ENCODE measurements at regions not wholly inside any gene's neighbourhood (a gene's known extent, or its start where the extent isn't known, plus 50 kb on each side); places are given as distances from the start of the nearest gene placed in this dataset.

- no peak overlapping the region for H3T11ph ChIP-seq (ENCODE audit: low read length)
- H3K4me2 ChIP-seq (ENCODE audit: insufficient read depth, insufficient read length, low read length), result no peak overlapping the region
- no peaks in the 10 kb centered on the region for H3K27me3 ChIP-seq (ENCODE audit: insufficient read depth, low read length)
- no peak for DNase-seq
- no peak overlapping the region for H3K27ac ChIP-seq (ENCODE audit: insufficient read length, low read depth, low read length)
- no peak overlapping the region for H4K91ac ChIP-seq (ENCODE audit: insufficient read length, low read depth, low read length)
- no peaks in the 10 kb centered on the region for H3K79me1 ChIP-seq (ENCODE audit: insufficient read depth, low read depth, low read length, poor library complexity, severe bottlenecking)
- H3K18ac ChIP-seq (ENCODE audit: insufficient read length, low read depth, low read length), result no peak overlapping the region
- no peaks in the 10 kb centered on the region for H3K4me1 ChIP-seq (ENCODE audit: insufficient read depth, low read length)
- no peak overlapping the region for H2AK5ac ChIP-seq (ENCODE audit: insufficient read length, low read length)
- no peak overlapping the region for H4K5ac ChIP-seq (ENCODE audit: insufficient read length, low read depth, low read length)
- no peak for TF ChIP-seq CTCF (conservative IDR thresholded peaks at IDR 0.05)
- H2AFZ ChIP-seq (ENCODE audit: low read length), result no peak overlapping the region
- H2BK15ac ChIP-seq (ENCODE audit: low read depth, low read length), result no peak overlapping the region
- no peak overlapping the region for H3K4me3 Mint-ChIP-seq
- no peak overlapping the region for H3K4ac ChIP-seq (ENCODE audit: low read depth, low read length)
- no peak overlapping the region for H4K8ac ChIP-seq (replicated peaks; ENCODE audit: insufficient read length, low read depth, low read length)
- no peak overlapping the region for H2BK20ac ChIP-seq (ENCODE audit: low read depth, low read length, poor library complexity, severe bottlenecking)
- H2BK5ac ChIP-seq (ENCODE audit: insufficient read length, low read length), result no peak overlapping the region
- no peaks in the 10 kb centered on the region; a peak in 1 of 7 replicates for H3K36me3 Mint-ChIP-seq (ENCODE audit: insufficient read depth in 1 of 3, low read depth in 3 of 3)
- no peaks in the 10 kb centered on the region for H3K23me2 ChIP-seq (ENCODE audit: insufficient read length, low read depth, low read length, poor library complexity, severe bottlenecking)
- no peak overlapping the region for H2BK120ac ChIP-seq (ENCODE audit: low read depth, low read length, poor library complexity, severe bottlenecking)
- H3K14ac ChIP-seq (ENCODE audit: insufficient read depth, low read length), result no peak overlapping the region
- H3K9me3 Mint-ChIP-seq, result no peaks in the 10 kb centered on the region
- no peak overlapping the region for H3K27ac Mint-ChIP-seq
- no peaks in the 10 kb centered on the region for H3K27me3 Mint-ChIP-seq (ENCODE audit: low read depth)
- no peaks in the 10 kb centered on the region for H3K4me1 Mint-ChIP-seq
- no peak overlapping the region for H3K56ac ChIP-seq (ENCODE audit: insufficient read length, low read depth, low read length)
- no peaks in the 10 kb centered on the region for H3K79me2 ChIP-seq (ENCODE audit: insufficient read depth, low read length)
- no peaks in the 10 kb centered on the region for H4K20me1 ChIP-seq (ENCODE audit: control insufficient read depth, insufficient read depth, insufficient read length)
- no peaks in the 10 kb centered on the region for H3K9me3 ChIP-seq (ENCODE audit: control insufficient read depth, low read depth, low read length)
- H3K9ac ChIP-seq (ENCODE audit: extremely low read depth, insufficient read length, low read length), result no peak overlapping the region
- H3K23ac ChIP-seq (ENCODE audit: insufficient read length, low read depth, low read length), result no peak overlapping the region
- H2BK12ac ChIP-seq (ENCODE audit: insufficient read length, low read depth, low read length), result no peak overlapping the region
Observed at GRCh38 chr14:40393143-40393542, 960.9 kb upstream of the FBXO33 start.
